ENCODE measurements at regions not wholly inside any gene's neighbourhood (a gene's known extent, or its start where the extent isn't known, plus 50 kb on each side); places are given as distances from the start of the nearest gene placed in this dataset.

GRCh38 chr20:12614764-12615163 lies 394.0 kb upstream of the SPTLC3 start:
- no peak for TF ChIP-seq CTCF (conservative IDR thresholded peaks at IDR 0.05)
- Mint-ChIP-seq H3K27ac (ENCODE audit: unreplicated experiment) (no peak overlapping the region), H3K4me1 (no peaks in the 10 kb centered on the region), H3K27me3 (ENCODE audit: low read depth) (no peaks in the 10 kb centered on the region), H3K9me3 (peaks cover 3% of the 10 kb centered on the region), H3K36me3 (ENCODE audit: low read depth) (no peaks in the 10 kb centered on the region), H3K4me3 (no peak overlapping the region)
- no peak for DNase-seq (ENCODE audit: low read depth, low spot score)

DNA sequence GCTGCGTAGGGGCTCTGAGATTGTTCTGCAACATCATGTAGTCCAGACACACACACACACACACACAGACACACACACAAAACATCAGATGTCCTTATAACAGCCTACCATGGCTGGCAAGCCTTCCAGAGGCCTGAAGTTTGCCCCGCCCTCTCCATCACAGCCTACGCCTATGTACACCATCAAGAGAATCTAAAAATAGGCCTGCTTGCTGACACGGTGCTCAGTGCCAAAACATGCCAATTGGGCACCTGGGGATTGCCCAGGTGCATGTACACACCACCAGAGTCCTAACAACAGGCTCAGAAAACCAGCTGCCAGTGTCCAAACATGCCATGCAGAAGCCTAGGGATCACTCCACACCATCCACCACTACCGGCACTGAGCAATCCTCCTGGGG lies 391.7 kb upstream of the SPTLC3 start:
- Mint-ChIP-seq H3K27me3 (ENCODE audit: low read depth) (no peaks in the 10 kb centered on the region), H3K4me1 (no peaks in the 10 kb centered on the region), H3K4me3 (no peak overlapping the region), H3K27ac (ENCODE audit: unreplicated experiment) (peak overlapping the region; percentile 84), H3K9me3 (peaks cover 3% of the 10 kb centered on the region), H3K36me3 (ENCODE audit: low read depth) (no peaks in the 10 kb centered on the region)
- no peak for DNase-seq (ENCODE audit: low read depth, low spot score)
- no peak for TF ChIP-seq CTCF (conservative IDR thresholded peaks at IDR 0.05)

- no peak for TF ChIP-seq CTCF (conservative IDR thresholded peaks at IDR 0.05)
- DNase-seq (ENCODE audit: low read depth, low spot score), result no peak
- Mint-ChIP-seq H3K27ac (ENCODE audit: unreplicated experiment) (no peak overlapping the region), H3K36me3 (ENCODE audit: low read depth) (no peaks in the 10 kb centered on the region), H3K9me3 (no peaks in the 10 kb centered on the region), H3K27me3 (ENCODE audit: low read depth) (no peaks in the 10 kb centered on the region), H3K4me3 (no peak overlapping the region), H3K4me1 (no peaks in the 10 kb centered on the region)
Observed at GRCh38 chr20:12623870-12624269, 384.9 kb upstream of the SPTLC3 start.

DNA sequence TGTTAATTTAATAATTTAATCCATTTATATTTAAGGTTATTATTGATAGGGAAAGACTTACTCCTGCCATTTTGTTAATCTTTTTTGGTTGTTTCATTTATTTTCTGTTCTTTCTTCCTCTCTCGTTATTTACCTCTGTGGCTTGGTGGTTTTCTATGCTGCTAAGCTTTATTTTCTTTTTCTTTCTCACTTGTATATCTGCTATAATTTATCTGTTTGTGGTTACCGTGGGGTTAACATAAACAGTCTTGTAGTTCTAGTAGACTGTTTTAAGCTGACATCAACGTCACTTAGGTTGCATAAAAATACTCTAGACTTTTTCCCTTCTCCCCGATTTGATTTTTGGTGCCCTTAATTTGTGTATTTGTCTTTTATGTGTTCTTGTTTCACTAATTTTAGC lies 381.3 kb upstream of the SPTLC3 start:
- Mint-ChIP-seq H3K9me3 (no peaks in the 10 kb centered on the region), H3K4me1 (no peaks in the 10 kb centered on the region), H3K4me3 (no peak overlapping the region), H3K36me3 (ENCODE audit: low read depth) (no peaks in the 10 kb centered on the region), H3K27me3 (ENCODE audit: low read depth) (no peaks in the 10 kb centered on the region), H3K27ac (ENCODE audit: unreplicated experiment) (no peak overlapping the region)
- no peak for TF ChIP-seq CTCF (conservative IDR thresholded peaks at IDR 0.05)
- no peak for DNase-seq (ENCODE audit: low read depth, low spot score)

- H3K9me3 Mint-ChIP-seq, result no peaks in the 10 kb centered on the region
- no peak overlapping the region for H3K4me3 Mint-ChIP-seq
- no peaks in the 10 kb centered on the region for H3K36me3 Mint-ChIP-seq (ENCODE audit: low read depth)
- no peak overlapping the region for H3K27ac Mint-ChIP-seq (ENCODE audit: unreplicated experiment)
- no peak for TF ChIP-seq CTCF (conservative IDR thresholded peaks at IDR 0.05)
- H3K4me1 Mint-ChIP-seq, result no peaks in the 10 kb centered on the region
- no peaks in the 10 kb centered on the region for H3K27me3 Mint-ChIP-seq (ENCODE audit: low read depth)
- no peak for DNase-seq (ENCODE audit: low read depth, low spot score)
Observed at GRCh38 chr20:12638633-12639312, 370.0 kb upstream of the SPTLC3 start.

All from neural crest cell (in vitro differentiated cells).